IMR-90 (cell line): ENCODE measurements at regions not wholly inside any gene's neighbourhood (a gene's known extent, or its start where the extent isn't known, plus 50 kb on each side); places are given as distances from the start of the nearest gene placed in this dataset.

Source experiments
- ATAC-seq: fragments of 200-7000 bp; cut with Tn5 transposase; 2 replicates; pipeline ENCODE4 v1.9.1; 2020; ENCODE audit warnings: low read depth, mild to moderate bottlenecking, moderate library complexity
- BruUV-seq: library from RNA; stranded (reverse); fragments of 400-500 nt; replicated peaks from 2 replicates; lab custom pipeline; 2021; lab: Mats Ljungman, UMichigan
- CTCF ChIA-PET: fragments of 300-600 bp; formaldehyde crosslinking; extraction: SDS; loops from one replicate; lab custom pipeline; 2021; ENCODE audit warnings: antibody characterized with exemption; lab: Yijun Ruan, JAX
- POLR2A ChIA-PET: fragments of 300-600 bp; sonication (Branson Sonifier 250); formaldehyde crosslinking; loops from one replicate; lab custom pipeline; 2022; ENCODE audit warnings: antibody characterized with exemption; ENCODE audit not compliant: unreplicated experiment; lab: Charles Lee
- DNase-seq: peaks from one replicate; pipeline ENCODE4 v3.0.0; 2013
- H2AFZ ChIP-seq: replicated peaks from 2 replicates; pipeline ENCODE3; 2013; ENCODE audit warnings: low read length, mild to moderate bottlenecking; ENCODE audit not compliant: poor library complexity
- H2AK5ac ChIP-seq: 2 replicates; pipeline ENCODE4 v1.6.1; 2013; ENCODE audit warnings: low read depth, low read length, inconsistent platforms
- H2AK9ac ChIP-seq: replicated peaks from 2 replicates; pipeline ENCODE3; 2013; ENCODE audit warnings: mild to moderate bottlenecking, low read depth, low read length, moderate library complexity; ENCODE audit not compliant: poor library complexity
- H2BK120ac ChIP-seq: 2 replicates; pipeline ENCODE4 v1.6.1; 2013; ENCODE audit warnings: low read depth, low read length, inconsistent platforms
- H2BK15ac ChIP-seq: 3 replicates; pipeline ENCODE4 v1.6.1; 2013; ENCODE audit warnings: low read depth, low read length, inconsistent platforms
- H2BK20ac ChIP-seq: 2 replicates; pipeline ENCODE4 v1.6.1; 2013; ENCODE audit warnings: low read depth, mild to moderate bottlenecking, inconsistent platforms, low read length, moderate library complexity
- H2BK5ac ChIP-seq: 2 replicates; pipeline ENCODE4 v1.6.1; 2013; ENCODE audit warnings: mild to moderate bottlenecking, low read depth, low read length, inconsistent platforms; ENCODE audit not compliant: poor library complexity, severe bottlenecking
- H3K14ac ChIP-seq: replicated peaks from 2 replicates; pipeline ENCODE4 v1.6.1; 2013; ENCODE audit warnings: low read depth, low read length, inconsistent platforms
- H3K18ac ChIP-seq: 2 replicates; pipeline ENCODE4 v1.6.1; 2013; ENCODE audit warnings: low read depth, low read length, control low read depth
- H3K23ac ChIP-seq: 2 replicates; pipeline ENCODE4 v1.6.1; 2013; ENCODE audit warnings: low read depth, low read length, inconsistent platforms
- H3K27ac ChIP-seq: 2 replicates; pipeline ENCODE4 v1.5.1; 2013; ENCODE audit warnings: mild to moderate bottlenecking, control low read depth, low read length; ENCODE audit not compliant: insufficient read depth
- H3K27me3 ChIP-seq: 2 replicates; pipeline ENCODE4 v1.6.1; 2013; ENCODE audit warnings: low read length; ENCODE audit not compliant: control insufficient read depth, insufficient read depth
- H3K36me3 ChIP-seq: 2 replicates; pipeline ENCODE4 v1.6.1; 2013; ENCODE audit warnings: low read length, mixed read lengths; ENCODE audit not compliant: control insufficient read depth, insufficient read depth
- H3K4ac ChIP-seq: 2 replicates; pipeline ENCODE4 v1.6.1; 2013; ENCODE audit warnings: low read depth, low read length, inconsistent platforms
- H3K4me1 ChIP-seq: 2 replicates; pipeline ENCODE4 v1.6.1; 2013; ENCODE audit warnings: low read length, mixed read lengths; ENCODE audit not compliant: control insufficient read depth, insufficient read depth
- H3K4me2 ChIP-seq: 2 replicates; pipeline ENCODE4 v1.6.1; 2013; ENCODE audit warnings: low read depth, mild to moderate bottlenecking, control low read depth, low read length, moderate library complexity
- H3K4me3 ChIP-seq: 2 replicates; pipeline ENCODE4 v1.5.1; 2013; ENCODE audit warnings: low read depth, mild to moderate bottlenecking, control low read depth, low read length, moderate library complexity; ENCODE audit not compliant: insufficient read depth
- H3K56ac ChIP-seq: 2 replicates; pipeline ENCODE4 v1.6.1; 2013; ENCODE audit warnings: low read length, inconsistent platforms; ENCODE audit not compliant: insufficient read depth; ENCODE audit errors: extremely low read depth
- H3K79me1 ChIP-seq, 2 experiments: 2 replicates each; pipeline ENCODE4 v1.6.1; 2013; ENCODE audit warnings: low read length in 2 of 2, inconsistent platforms in 1 of 2, low read depth in 1 of 2
- H3K9ac ChIP-seq: 2 replicates; pipeline ENCODE4 v1.6.1; 2013; ENCODE audit warnings: low read depth, low read length, control low read depth
- H3K9me1 ChIP-seq: 2 replicates; pipeline ENCODE4 v1.6.1; 2013; ENCODE audit warnings: low read length, inconsistent platforms; ENCODE audit not compliant: insufficient read depth
- H3K9me3 ChIP-seq: 2 replicates; pipeline ENCODE4 v1.6.1; 2013; ENCODE audit warnings: low read length; ENCODE audit not compliant: control insufficient read depth, insufficient read depth
- H4K20me1 ChIP-seq: 2 replicates; pipeline ENCODE4 v1.6.1; 2013; ENCODE audit warnings: low read length, inconsistent platforms; ENCODE audit not compliant: insufficient read depth
- H4K5ac ChIP-seq: 2 replicates; pipeline ENCODE4 v1.6.1; 2013; ENCODE audit warnings: mild to moderate bottlenecking, low read depth, low read length, control low read depth
- H4K8ac ChIP-seq, 2 experiments: 2 replicates each; pipeline ENCODE4 v1.6.1; 2013; ENCODE audit warnings: low read depth in 2 of 2, low read length in 2 of 2, control low read depth in 1 of 2, inconsistent platforms in 1 of 2
- H4K91ac ChIP-seq: 2 replicates; pipeline ENCODE4 v1.6.1; 2013; ENCODE audit warnings: low read depth, low read length, inconsistent platforms; ENCODE audit not compliant: insufficient read depth
- BHLHE40 ChIP-seq: fragments of 150-350 bp; IDR thresholded peaks from 2 replicates; pipeline ENCODE4 v1.6.1; 2016; ENCODE audit warnings: mild to moderate bottlenecking, low read depth, low read length
- CEBPB ChIP-seq: IDR thresholded peaks from 2 replicates; pipeline ENCODE4 v1.6.1; 2012; ENCODE audit warnings: low read depth, low read length, improper control_type of control experiment
- CHD1 ChIP-seq: IDR thresholded peaks from 2 replicates; pipeline ENCODE4 v1.6.1; 2012; ENCODE audit warnings: low read depth, low read length, improper control_type of control experiment
- CTCF ChIP-seq: conservative IDR thresholded peaks from 2 replicates; pipeline ENCODE4 v1.5.1; 2012; ENCODE audit warnings: mild to moderate bottlenecking, low read depth, low read length, improper control_type of control experiment
- ELK1 ChIP-seq: fragments of 150-350 bp; IDR thresholded peaks from 2 replicates; pipeline ENCODE4 v1.6.1; 2016; ENCODE audit warnings: low read depth, mild to moderate bottlenecking, low read length, moderate library complexity, borderline replicate concordance
- FOS ChIP-seq: fragments of 150-350 bp; IDR thresholded peaks from 2 replicates; pipeline ENCODE4 v1.6.1; 2016; ENCODE audit warnings: low read depth, low read length
- MAFK ChIP-seq: IDR thresholded peaks from 2 replicates; pipeline ENCODE4 v1.6.1; 2012; ENCODE audit warnings: low read depth, low read length, improper control_type of control experiment
- MAZ ChIP-seq: IDR thresholded peaks from 2 replicates; pipeline ENCODE4 v1.6.1; 2012; ENCODE audit warnings: low read depth, mild to moderate bottlenecking, low read length, improper control_type of control experiment, moderate library complexity, borderline replicate concordance
- MXI1 ChIP-seq: IDR thresholded peaks from 2 replicates; pipeline ENCODE4 v1.6.1; 2012; ENCODE audit warnings: low read depth, mild to moderate bottlenecking, low read length, moderate library complexity, borderline replicate concordance
- NFE2L2 ChIP-seq: fragments of 150-350 bp; IDR thresholded peaks from 2 replicates; pipeline ENCODE4 v1.6.1; 2016; ENCODE audit warnings: low read depth, mild to moderate bottlenecking, low read length
- POLR2A ChIP-seq: IDR thresholded peaks from 2 replicates; pipeline ENCODE4 v1.6.1; 2012; ENCODE audit warnings: mild to moderate bottlenecking, low read depth, low read length
- RAD21 ChIP-seq: IDR thresholded peaks from 2 replicates; pipeline ENCODE4 v1.6.1; 2012; ENCODE audit warnings: low read length, improper control_type of control experiment
- RCOR1 ChIP-seq: IDR thresholded peaks from 2 replicates; pipeline ENCODE4 v1.6.1; 2012; ENCODE audit warnings: mild to moderate bottlenecking, low read length, improper control_type of control experiment; ENCODE audit not compliant: insufficient replicate concordance
- RFX5 ChIP-seq: IDR thresholded peaks from 2 replicates; pipeline ENCODE4 v1.8.0; 2012; ENCODE audit warnings: low read depth, mild to moderate bottlenecking, low read length, moderate library complexity
- SMC3 ChIP-seq: fragments of 150-350 bp; IDR thresholded peaks from 2 replicates; pipeline ENCODE4 v1.6.1; 2016; ENCODE audit warnings: low read depth, mild to moderate bottlenecking, antibody characterized with exemption, low read length, moderate library complexity
- WGBS, 2 experiments: methylation state at CpG; one replicate each; pipeline versions ENCODE4 v1.1.5 to v1.1.7; 2013; ENCODE audit warnings: missing lambda C conversion rate in 2 of 2; ENCODE audit not compliant: insufficient read length in 1 of 2; ENCODE audit errors: extremely low coverage in 2 of 2; 5-methylcytosine and 5-hydroxymethylcytosine counted together
- dilution Hi-C: fragments of 300-500 bp; cut with HindIII; formaldehyde crosslinking; loops from one replicate; pipeline ENCODE4 v1.14.3; 2018; ENCODE audit warnings: low sequenced_read_pairs; ENCODE audit not compliant: unreplicated experiment
- in situ Hi-C: fragments of 300-500 bp; cut with MboI; formaldehyde crosslinking; loops from 3 replicates; pipeline ENCODE4 v1.14.3; 2019; ENCODE audit warnings: low sequenced_read_pairs, inconsistent platforms, mixed read lengths
- intact Hi-C: fragments of 100-400 bp; cut with micrococcal nuclease; formaldehyde crosslinking; loops from 2 replicates; pipeline ENCODE4 v1.10.0; 2022

GRCh38 chr13:40095695-40096356, 440.4 kb downstream of the COG6 start:
- DNase-seq (no peak), ATAC-seq (no peak)
- H2BK20ac ChIP-seq = no peak overlapping the region
- H4K20me1 ChIP-seq = no peaks in the 10 kb centered on the region
- no peak overlapping the region for H3K14ac ChIP-seq
- in situ Hi-C loops (no loop called here), intact Hi-C loops (no loop called here), dilution Hi-C loops (no loop called here)
- H2BK120ac ChIP-seq = no peak overlapping the region
- 66% methylated on average over 3 of the region's 9 CpGs; no CpG with 5 or more reads in 1 of the 2 experiments for WGBS, 2 experiments
- no peaks in the 10 kb centered on the region; the same call in 1 of the 2 replicates for H3K9me3 ChIP-seq
- no peaks in the 10 kb centered on the region for H3K27me3 ChIP-seq
- no peak overlapping the region for H3K9ac ChIP-seq
- BruUV-seq = no TSS peak
- H3K4me1 ChIP-seq = no peaks in the 10 kb centered on the region
- H3K18ac ChIP-seq = no peak overlapping the region
- H3K79me1 ChIP-seq = no peaks in the 10 kb centered on the region
- H4K91ac ChIP-seq = no peak overlapping the region
- no peak overlapping the region for H2AFZ ChIP-seq
- no peak overlapping the region for H3K23ac ChIP-seq
- no peaks in the 10 kb centered on the region for H3K9me1 ChIP-seq
- no peak for TF ChIP-seq CTCF
- TF ChIP-seq SMC3 = no peak
- no peak for TF ChIP-seq BHLHE40
- TF ChIP-seq RFX5 = no peak
- TF ChIP-seq MXI1 = no peak
- no peak for TF ChIP-seq MAFK
- no peak for TF ChIP-seq CEBPB
- no peak for TF ChIP-seq RCOR1
- TF ChIP-seq FOS = no peak
- no peak for TF ChIP-seq CHD1
- no peak for TF ChIP-seq ELK1
- TF ChIP-seq MAZ = no peak
- TF ChIP-seq NFE2L2 = no peak
- TF ChIP-seq POLR2A = no peak
- no peak for TF ChIP-seq RAD21
- no peak overlapping the region for H2BK15ac ChIP-seq
- H3K4ac ChIP-seq = no peak overlapping the region
- no peaks in the 10 kb centered on the region for H3K36me3 ChIP-seq
- no peak overlapping the region for H2AK9ac ChIP-seq
- no peak overlapping the region for H2AK5ac ChIP-seq
- no peak overlapping the region for H2BK5ac ChIP-seq
- CTCF ChIA-PET = no interaction called here
- H4K8ac ChIP-seq = no peak overlapping the region
- H4K5ac ChIP-seq = no peak overlapping the region
- no peak overlapping the region for H3K4me2 ChIP-seq
- no peak overlapping the region for H3K4me3 ChIP-seq
- H3K27ac ChIP-seq = no peak overlapping the region
- POLR2A ChIA-PET = no interaction called here
- H3K56ac ChIP-seq = no peak overlapping the region
